MM.1S (cell line): ENCODE measurements at regions not wholly inside any gene's neighbourhood (a gene's known extent, or its start where the extent isn't known, plus 50 kb on each side); places are given as distances from the start of the nearest gene placed in this dataset.

Source experiments
- DNase-seq: peaks from one replicate; pipeline ENCODE4 v3.0.0-alpha.2; 2015
- H2AFZ ChIP-seq: fragments of 300-600 bp; sonication (generic); 2 replicates; pipeline ENCODE4 v1.6.0; 2016; ENCODE audit warnings: antibody characterized with exemption, low read length
- H3F3A ChIP-seq: fragments of 300-600 bp; sonication (generic); 2 replicates; pipeline ENCODE4 v1.6.1; 2016; ENCODE audit warnings: mild to moderate bottlenecking, antibody characterized with exemption, low read length, moderate library complexity, mixed read lengths; ENCODE audit not compliant: insufficient read depth
- H3K27ac ChIP-seq: fragments of 300-600 bp; sonication (generic); 2 replicates; pipeline ENCODE4 v1.5.1; 2016; ENCODE audit warnings: mild to moderate bottlenecking, low read length
- H3K27me3 ChIP-seq: fragments of 300-600 bp; sonication (generic); replicated peaks from 2 replicates; pipeline ENCODE4 v1.6.0; 2016; ENCODE audit warnings: low read length; ENCODE audit not compliant: insufficient read depth
- H3K36me3 ChIP-seq: fragments of 300-600 bp; sonication (generic); replicated peaks from 2 replicates; pipeline ENCODE4 v1.6.1; 2016; ENCODE audit warnings: mild to moderate bottlenecking, low read length, mixed read lengths; ENCODE audit not compliant: insufficient read depth
- H3K4me1 ChIP-seq: fragments of 300-600 bp; sonication (generic); 2 replicates; pipeline ENCODE4 v1.6.1; 2016; ENCODE audit warnings: low read length, mixed read lengths
- H3K4me2 ChIP-seq: fragments of 300-600 bp; sonication (generic); 2 replicates; pipeline ENCODE4 v1.6.0; 2016; ENCODE audit warnings: low read depth, low read length
- H3K4me3 ChIP-seq: fragments of 300-600 bp; sonication (generic); 2 replicates; pipeline ENCODE4 v1.5.1; 2016; ENCODE audit warnings: low read length, mixed read lengths
- H3K79me2 ChIP-seq: fragments of 300-600 bp; sonication (generic); 2 replicates; pipeline ENCODE4 v1.6.1; 2016; ENCODE audit warnings: mixed run types, low read length, mixed read lengths
- H3K9ac ChIP-seq: fragments of 300-600 bp; sonication (generic); 2 replicates; pipeline ENCODE4 v1.6.1; 2016; ENCODE audit warnings: low read length, mixed read lengths
- H3K9me2 ChIP-seq: fragments of 300-600 bp; sonication (generic); replicated peaks from 2 replicates; pipeline ENCODE4 v1.6.1; 2016; ENCODE audit warnings: mild to moderate bottlenecking, low read length, mixed read lengths; ENCODE audit not compliant: insufficient read depth
- H3K9me3 ChIP-seq: fragments of 300-600 bp; sonication (generic); replicated peaks from 2 replicates; pipeline ENCODE4 v1.6.1; 2016; ENCODE audit warnings: mild to moderate bottlenecking, low read length, mixed read lengths; ENCODE audit not compliant: insufficient read depth
- H4K20me1 ChIP-seq: fragments of 300-600 bp; sonication (generic); 2 replicates; pipeline ENCODE4 v1.6.1; 2016; ENCODE audit warnings: mild to moderate bottlenecking, low read length, moderate library complexity, mixed read lengths; ENCODE audit not compliant: insufficient read depth
- CTCF ChIP-seq: fragments of 300-600 bp; sonication (generic); IDR thresholded peaks from 2 replicates; pipeline ENCODE4 v1.5.1; 2016; ENCODE audit warnings: antibody characterized with exemption, low read length, mixed read lengths
- EZH2 ChIP-seq: fragments of 300-600 bp; sonication (generic); optimal IDR thresholded peaks from 2 replicates; pipeline ENCODE3; 2017; ENCODE audit warnings: low read depth, mild to moderate bottlenecking, antibody characterized with exemption, low read length, mixed read lengths
- EZH2phosphoT487 ChIP-seq: fragments of 300-600 bp; sonication (generic); IDR thresholded peaks from 2 replicates; pipeline ENCODE4 v1.6.1; 2018; ENCODE audit warnings: antibody characterized with exemption, low read length

DNA sequence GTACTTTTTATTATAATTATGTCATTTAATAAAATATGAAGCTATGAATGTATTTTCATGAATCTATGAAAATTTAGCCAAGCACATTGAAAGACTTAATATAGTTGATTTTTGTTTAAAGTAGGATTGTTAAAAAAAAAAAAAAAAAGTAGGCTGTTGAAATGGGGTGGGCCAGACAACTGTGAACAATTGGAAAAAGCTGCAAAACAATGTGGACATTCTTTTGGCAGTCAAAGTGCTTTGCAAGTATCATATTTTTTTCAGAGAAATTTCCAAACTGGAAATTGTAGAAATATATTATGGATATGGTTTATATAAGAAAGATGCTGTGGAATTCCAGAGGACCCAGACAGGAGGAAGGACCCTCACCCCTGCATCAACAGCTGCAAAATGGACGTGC, 82.1 kb downstream of the ETAA1 start:
- Histone ChIP-seq H3K4me1 (peaks cover 15% of the 10 kb centered on the region), H3K4me3 (no peak overlapping the region), H3K79me2 (no peaks in the 10 kb centered on the region), H3K27me3 (no peaks in the 10 kb centered on the region), H2AFZ (no peak overlapping the region), H4K20me1 (no peaks in the 10 kb centered on the region), H3K9me3 (no peaks in the 10 kb centered on the region), H3F3A (no peaks in the 10 kb centered on the region; the same call in 1 of the 2 replicates), H3K9ac (no peak overlapping the region), H3K9me2 (no peaks in the 10 kb centered on the region), H3K4me2 (no peak overlapping the region), H3K27ac (no peak overlapping the region), H3K36me3 (no peaks in the 10 kb centered on the region)
- no peak for TF ChIP-seq CTCF
- no peak for TF ChIP-seq EZH2
- TF ChIP-seq EZH2phosphoT487: no peak
- no peak for DNase-seq

DNA sequence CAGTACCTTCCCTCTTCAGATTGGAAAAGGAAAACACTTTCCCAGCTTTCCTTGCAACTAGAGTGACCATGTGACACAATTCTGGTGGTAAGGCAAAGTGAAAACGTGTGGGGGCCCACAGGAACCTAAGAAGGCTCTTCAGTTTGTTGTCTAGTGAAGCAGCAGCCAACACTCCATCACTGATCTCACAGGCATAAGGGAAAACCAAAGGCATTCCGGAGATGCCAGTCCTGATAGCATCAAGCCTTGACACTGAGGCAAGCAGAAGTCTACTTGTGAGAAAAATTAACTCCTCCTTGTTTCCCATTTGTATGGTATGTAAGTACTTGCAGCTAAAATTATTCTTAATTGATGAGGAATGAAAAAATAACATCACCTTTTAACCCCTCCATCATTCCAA, 88.3 kb downstream of the ETAA1 start:
- H3K9ac ChIP-seq: no peak overlapping the region
- DNase-seq: no peak
- H3K4me1 ChIP-seq: no peaks in the 10 kb centered on the region
- H3K4me3 ChIP-seq: no peak overlapping the region
- no peak overlapping the region for H3K27ac ChIP-seq
- no peaks in the 10 kb centered on the region for H3K27me3 ChIP-seq
- no peaks in the 10 kb centered on the region for H3K9me2 ChIP-seq
- H2AFZ ChIP-seq: no peak overlapping the region
- no peaks in the 10 kb centered on the region for H3K9me3 ChIP-seq
- H3K4me2 ChIP-seq: no peak overlapping the region
- no peaks in the 10 kb centered on the region for H3F3A ChIP-seq
- no peaks in the 10 kb centered on the region for H4K20me1 ChIP-seq
- TF ChIP-seq EZH2phosphoT487: no peak
- no peaks in the 10 kb centered on the region for H3K79me2 ChIP-seq
- no peaks in the 10 kb centered on the region for H3K36me3 ChIP-seq

DNA sequence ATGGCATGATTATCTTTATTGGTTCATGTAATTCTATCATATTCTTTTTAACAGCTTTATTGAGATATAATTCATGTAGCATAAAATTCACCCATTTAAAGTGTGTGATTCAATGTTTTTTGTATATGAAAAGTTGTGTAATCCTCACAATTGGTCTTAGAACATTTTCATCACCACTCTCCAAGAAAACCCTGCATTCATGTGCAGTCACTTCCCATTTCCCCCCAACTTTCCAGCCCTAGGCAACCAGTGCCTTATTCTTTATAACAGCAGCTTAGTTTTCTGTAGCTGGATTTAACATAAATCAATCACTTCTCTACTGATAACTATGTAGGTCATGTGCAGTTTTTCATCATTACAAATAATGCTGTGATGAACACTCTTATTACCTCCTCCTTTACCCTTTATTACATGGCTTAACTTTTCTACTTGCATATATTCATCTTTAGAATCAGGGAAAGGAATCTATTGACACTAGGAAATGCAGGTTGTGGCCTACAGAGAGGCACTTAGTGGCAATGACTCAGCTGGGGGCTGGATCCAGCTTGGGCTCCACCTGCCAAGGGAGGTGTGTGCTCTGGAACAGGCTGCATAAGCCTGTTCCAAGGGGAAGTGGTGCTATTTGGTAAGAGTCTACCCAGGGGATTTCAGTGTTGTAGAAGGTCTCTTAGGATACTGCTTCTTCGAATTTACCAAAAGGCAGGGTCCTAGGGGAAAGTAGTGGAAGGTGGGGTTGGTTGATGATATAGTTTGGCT, 89.1 kb downstream of the ETAA1 start:
- Histone ChIP-seq H2AFZ (no peak overlapping the region), H3K4me3 (no peak overlapping the region), H3F3A (no peaks in the 10 kb centered on the region), H3K4me2 (no peak overlapping the region), H4K20me1 (no peaks in the 10 kb centered on the region), H3K36me3 (no peaks in the 10 kb centered on the region), H3K4me1 (no peaks in the 10 kb centered on the region), H3K9ac (no peak overlapping the region), H3K27me3 (no peaks in the 10 kb centered on the region), H3K27ac (no peak overlapping the region), H3K79me2 (no peaks in the 10 kb centered on the region), H3K9me3 (no peaks in the 10 kb centered on the region), H3K9me2 (no peaks in the 10 kb centered on the region)
- DNase-seq: no peak
- no peak for TF ChIP-seq EZH2
- no peak for TF ChIP-seq CTCF
- no peak for TF ChIP-seq EZH2phosphoT487

DNA sequence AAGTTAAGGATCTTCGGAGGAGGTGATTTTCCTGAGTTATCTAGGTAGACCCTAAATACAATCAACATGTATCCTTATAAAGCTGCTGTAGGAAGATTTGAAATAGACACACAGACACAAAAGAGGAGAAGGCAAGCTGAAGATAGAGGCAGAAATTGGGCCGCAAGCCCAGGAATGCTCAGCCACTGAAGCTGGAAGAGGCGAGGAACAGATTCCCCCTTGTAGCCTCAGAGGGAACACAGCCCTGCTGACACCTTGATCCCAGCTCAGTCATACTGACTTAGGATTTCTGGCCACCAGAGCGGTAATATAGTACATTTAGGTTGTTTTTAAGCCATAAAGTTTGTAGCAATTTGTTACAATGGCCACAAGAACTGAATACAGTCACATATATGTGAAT, 90.9 kb downstream of the ETAA1 start:
- H3K27me3 ChIP-seq: no peaks in the 10 kb centered on the region
- TF ChIP-seq EZH2phosphoT487 (no peak), EZH2 (no peak), CTCF (no peak)
- H3K27ac ChIP-seq: no peak overlapping the region
- no peak overlapping the region for H3K4me2 ChIP-seq
- no peaks in the 10 kb centered on the region for H4K20me1 ChIP-seq
- H3K9me2 ChIP-seq: no peaks in the 10 kb centered on the region
- no peaks in the 10 kb centered on the region for H3F3A ChIP-seq
- H3K9me3 ChIP-seq: no peaks in the 10 kb centered on the region
- no peaks in the 10 kb centered on the region for H3K4me1 ChIP-seq
- H3K9ac ChIP-seq: no peak overlapping the region
- H3K79me2 ChIP-seq: no peaks in the 10 kb centered on the region
- no peak for DNase-seq
- H3K36me3 ChIP-seq: no peaks in the 10 kb centered on the region
- no peak overlapping the region for H2AFZ ChIP-seq
- H3K4me3 ChIP-seq: no peak overlapping the region
